OCI-LY7 (cell line): ENCODE measurements at regions not wholly inside any gene's neighbourhood (a gene's known extent, or its start where the extent isn't known, plus 50 kb on each side); places are given as distances from the start of the nearest gene placed in this dataset.

Source experiments
- BruUV-seq: library from RNA; stranded (reverse); fragments of 400-500 nt; replicated peaks from 2 replicates; lab custom pipeline; 2021; lab: Mats Ljungman, UMichigan
- CTCF ChIA-PET: fragments of 300-600 bp; sonication (Branson Sonifier 250); formaldehyde crosslinking; loops from one replicate; lab custom pipeline; 2022; ENCODE audit warnings: antibody characterized with exemption; ENCODE audit not compliant: unreplicated experiment; lab: Charles Lee
- POLR2A ChIA-PET: fragments of 300-600 bp; sonication (Branson Sonifier 250); formaldehyde crosslinking; loops from one replicate; lab custom pipeline; 2022; ENCODE audit warnings: antibody characterized with exemption; lab: Charles Lee
- DNase-seq: peaks from one replicate; pipeline ENCODE4 v3.0.0-alpha.2; 2015; ENCODE audit warnings: low spot score
- H2AFZ ChIP-seq: fragments of 200-600 bp; sonication (generic), shearing (Covaris generic); 2 replicates; pipeline ENCODE4 v1.6.1; 2014; ENCODE audit warnings: mild to moderate bottlenecking, antibody characterized with exemption, low read length, moderate library complexity
- H3K27ac ChIP-seq: fragments of 200-600 bp; sonication (generic); 2 replicates; pipeline ENCODE4 v1.5.1; 2014; ENCODE audit warnings: mixed run types, low read depth, mild to moderate bottlenecking, moderate library complexity, low read length, inconsistent platforms; ENCODE audit not compliant: poor library complexity, severe bottlenecking
- H3K36me3 ChIP-seq: fragments of 200-600 bp; sonication (generic); 2 replicates; pipeline ENCODE4 v1.6.1; 2014; ENCODE audit warnings: mild to moderate bottlenecking, antibody characterized with exemption, low read length, moderate library complexity, mixed read lengths; ENCODE audit not compliant: insufficient read depth
- H3K4me1 ChIP-seq: fragments of 200-600 bp; sonication (generic); 2 replicates; pipeline ENCODE4 v1.5.1; 2014; ENCODE audit warnings: mild to moderate bottlenecking, low read length; ENCODE audit not compliant: insufficient read depth, poor library complexity, severe bottlenecking
- H3K4me2 ChIP-seq: fragments of 200-600 bp; sonication (generic); 2 replicates; pipeline ENCODE4 v1.6.1; 2014; ENCODE audit warnings: mild to moderate bottlenecking, low read length
- H3K4me3 ChIP-seq: fragments of 200-600 bp; sonication (generic); 2 replicates; pipeline ENCODE4 v1.5.1; 2014; ENCODE audit warnings: mild to moderate bottlenecking, low read depth, low read length; ENCODE audit not compliant: poor library complexity, severe bottlenecking
- H3K79me2 ChIP-seq: fragments of 200-600 bp; sonication (generic); 2 replicates; pipeline ENCODE4 v1.6.1; 2016; ENCODE audit warnings: low read depth, mild to moderate bottlenecking, low read length, moderate library complexity, mixed read lengths; ENCODE audit not compliant: insufficient read depth
- H3K9me2 ChIP-seq: fragments of 200-600 bp; sonication (generic); 2 replicates; pipeline ENCODE4 v1.6.1; 2016; ENCODE audit warnings: mild to moderate bottlenecking, low read length, mixed read lengths; ENCODE audit not compliant: insufficient read depth
- H3K9me3 ChIP-seq: fragments of 200-600 bp; sonication (generic); 2 replicates; pipeline ENCODE4 v1.6.1; 2014; ENCODE audit warnings: mild to moderate bottlenecking, mixed run types, low read length, mixed read lengths
- H4K20me1 ChIP-seq: fragments of 200-600 bp; sonication (generic); 2 replicates; pipeline ENCODE4 v1.6.1; 2014; ENCODE audit warnings: mild to moderate bottlenecking, antibody characterized with exemption, low read length, moderate library complexity, mixed read lengths; ENCODE audit not compliant: insufficient read depth
- CTCF ChIP-seq: fragments of 200-600 bp; sonication (generic); conservative IDR thresholded peaks from 2 replicates; pipeline ENCODE4 v1.5.1; 2014; ENCODE audit warnings: mild to moderate bottlenecking, antibody characterized with exemption, low read length, moderate library complexity, mixed read lengths
- EZH2phosphoT487 ChIP-seq: fragments of 200-600 bp; sonication (generic); IDR thresholded peaks from 2 replicates; pipeline ENCODE4 v1.6.1; 2018; ENCODE audit warnings: low read depth, borderline replicate concordance, mild to moderate bottlenecking, mixed run types, antibody characterized with exemption, low read length, moderate library complexity, mixed read lengths
- intact Hi-C: fragments of 100-400 bp; cut with micrococcal nuclease; formaldehyde crosslinking; loops from one replicate; pipeline ENCODE4 v1.10.0; 2022; ENCODE audit not compliant: unreplicated experiment

GRCh38 chr6:21476112-21476511 is 117.4 kb upstream of the SOX4 start:
- Histone ChIP-seq H3K79me2 (no peaks in the 10 kb centered on the region), H2AFZ (no peak overlapping the region)
- intact Hi-C loops: no loop called here

GRCh38 chr6:21478411-21478810 is 115.1 kb upstream of the SOX4 start:
- no peak overlapping the region for H3K4me2 ChIP-seq
- no peaks in the 10 kb centered on the region for H3K4me1 ChIP-seq
- no peak for DNase-seq
- no peak overlapping the region for H3K27ac ChIP-seq
- intact Hi-C loops: no loop called here
- H3K9me3 ChIP-seq: no peaks in the 10 kb centered on the region
- TF ChIP-seq EZH2phosphoT487 (no peak), CTCF (no peak)
- H2AFZ ChIP-seq: no peak overlapping the region
- BruUV-seq: no TSS peak
- no peaks in the 10 kb centered on the region for H3K9me2 ChIP-seq
- ChIA-PET POLR2A (no interaction called here), CTCF (no interaction called here)
- no peaks in the 10 kb centered on the region for H3K79me2 ChIP-seq
- H4K20me1 ChIP-seq: no peaks in the 10 kb centered on the region
- no peaks in the 10 kb centered on the region for H3K36me3 ChIP-seq
- no peak overlapping the region for H3K4me3 ChIP-seq

More at GRCh38 chr6:21476112-21476511, 117.4 kb upstream of the SOX4 start:
- H4K20me1 ChIP-seq: no peaks in the 10 kb centered on the region
- CTCF ChIA-PET: no interaction called here
- no peak overlapping the region for H3K4me2 ChIP-seq
- H3K4me3 ChIP-seq: no peak overlapping the region
- no peak for DNase-seq
- no peaks in the 10 kb centered on the region for H3K9me3 ChIP-seq
- no peaks in the 10 kb centered on the region for H3K4me1 ChIP-seq
- POLR2A ChIA-PET: no interaction called here
- no peaks in the 10 kb centered on the region for H3K9me2 ChIP-seq
- H3K27ac ChIP-seq: no peak overlapping the region
- H3K36me3 ChIP-seq: no peaks in the 10 kb centered on the region
- no TSS peak for BruUV-seq
- no peak for TF ChIP-seq EZH2phosphoT487
- TF ChIP-seq CTCF: no peak

- no peak overlapping the region for H3K4me3 ChIP-seq
- ChIA-PET CTCF (no interaction called here), POLR2A (interaction anchor here (0.6 kb wide), 2 partner anchors 8 to 461 kb away, joined by 3 read pairs; no protein-coding TSS in a partner anchor)
- TF ChIP-seq EZH2phosphoT487 (no peak), CTCF (no peak)
- no peak overlapping the region for H3K27ac ChIP-seq
- H3K4me2 ChIP-seq: no peak overlapping the region
- no peak overlapping the region for H2AFZ ChIP-seq
- H3K79me2 ChIP-seq: no peaks in the 10 kb centered on the region
- no peaks in the 10 kb centered on the region for H3K4me1 ChIP-seq
- no TSS peak for BruUV-seq
- H3K9me3 ChIP-seq: no peaks in the 10 kb centered on the region
- no peak for DNase-seq
- intact Hi-C loops: no loop called here
- no peaks in the 10 kb centered on the region for H4K20me1 ChIP-seq
- no peaks in the 10 kb centered on the region for H3K9me2 ChIP-seq
- no peaks in the 10 kb centered on the region for H3K36me3 ChIP-seq
These were observed 114.5 kb upstream of the SOX4 start for GRCh38 chr6:21478883-21479539.
